Loucy (cell line): ENCODE measurements at regions not wholly inside any gene's neighbourhood (a gene's known extent, or its start where the extent isn't known, plus 50 kb on each side); places are given as distances from the start of the nearest gene placed in this dataset.

Experiments used
- CTCF ChIP-seq: fragments of 200-600 bp; sonication (generic); conservative IDR thresholded peaks from 2 replicates; pipeline ENCODE4 v1.5.1; 2014; ENCODE audit warnings: mild to moderate bottlenecking, antibody characterized with exemption, low read length
- EZH2phosphoT487 ChIP-seq: fragments of 200-600 bp; IDR thresholded peaks from 2 replicates; pipeline ENCODE4 v1.6.1; 2018; ENCODE audit warnings: antibody characterized with exemption, mild to moderate bottlenecking, moderate library complexity, borderline replicate concordance

DNA sequence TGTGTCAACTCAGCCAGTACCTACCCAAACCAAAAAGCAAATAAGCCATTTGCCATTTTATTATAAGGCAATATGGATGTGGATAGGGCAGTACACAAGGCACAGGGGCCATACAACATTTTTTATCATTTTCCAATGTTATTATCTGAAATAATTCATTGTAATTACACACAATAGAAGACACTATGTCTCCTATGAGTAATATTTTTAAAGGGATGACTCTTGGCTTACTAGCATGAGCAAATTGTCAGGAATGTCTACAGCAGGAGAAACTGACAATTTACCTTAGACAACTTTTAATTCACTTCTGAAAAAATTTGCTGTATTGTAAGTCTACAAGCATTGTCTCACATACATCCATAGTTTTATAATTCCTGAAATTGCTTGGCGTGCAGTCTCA is 1193.9 kb upstream of the CELF4 start:
- TF ChIP-seq CTCF = no peak
- no peak for TF ChIP-seq EZH2phosphoT487
